ENCODE measurements at regions not wholly inside any gene's neighbourhood (a gene's known extent, or its start where the extent isn't known, plus 50 kb on each side); places are given as distances from the start of the nearest gene placed in this dataset.

- TF ChIP-seq CTCF (IDR thresholded peaks at IDR 0.05) (no peak), POLR2AphosphoS5 (IDR thresholded peaks at IDR 0.05; ENCODE audit: insufficient read depth in 1 of 2, low read depth in 1 of 2) (no peak), POLR2A (IDR thresholded peaks at IDR 0.05) (no peak)
Observed at GRCh38 chr14:81679226-81679625, 145.6 kb upstream of the SEL1L start.

All from vagina (tissue), 2 donors.